ENCODE measurements at regions not wholly inside any gene's neighbourhood (a gene's known extent, or its start where the extent isn't known, plus 50 kb on each side); places are given as distances from the start of the nearest gene placed in this dataset.

GRCh38 chr5:5645198-5645597, 222.7 kb downstream of the ICE1 start:
- no peak for TF ChIP-seq SMC3 (conservative IDR thresholded peaks at IDR 0.05; ENCODE audit: poor library complexity)
- TF ChIP-seq CTCF (IDR thresholded peaks at IDR 0.05; ENCODE audit: poor library complexity, severe bottlenecking): no peak
- TF ChIP-seq EP300 (conservative IDR thresholded peaks at IDR 0.05; ENCODE audit: poor library complexity, severe bottlenecking): no peak

Data from neural cell (in vitro differentiated cells).